ENCODE measurements at regions not wholly inside any gene's neighbourhood (a gene's known extent, or its start where the extent isn't known, plus 50 kb on each side); places are given as distances from the start of the nearest gene placed in this dataset.
A peak's percentile ranks its signal among the peaks of the same experiment; 100 is the strongest.

DNA sequence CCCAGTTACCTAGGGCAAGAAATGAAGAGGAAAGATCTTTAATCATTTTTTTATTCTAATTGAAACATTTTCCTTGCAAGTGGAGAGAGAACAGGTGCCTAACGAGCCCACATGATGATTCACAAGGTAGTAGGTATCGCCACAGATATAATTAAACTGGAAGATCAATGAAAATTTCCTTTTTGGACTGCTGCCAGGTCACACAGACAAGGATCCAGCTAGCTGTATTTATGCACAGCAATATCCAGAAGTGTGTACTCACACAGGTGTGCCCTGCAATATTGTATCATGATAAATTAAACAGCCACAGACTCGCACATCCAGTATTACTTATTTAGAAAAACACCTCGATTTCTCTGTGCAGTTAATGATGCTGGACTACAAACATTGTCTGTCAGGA lies 294.0 kb upstream of the SMARCA2 start:
- Mint-ChIP-seq H3K27ac (no peak overlapping the region), H3K36me3 (no peaks in the 10 kb centered on the region), H3K27me3 (peaks cover 7% of the 10 kb centered on the region)

DNA sequence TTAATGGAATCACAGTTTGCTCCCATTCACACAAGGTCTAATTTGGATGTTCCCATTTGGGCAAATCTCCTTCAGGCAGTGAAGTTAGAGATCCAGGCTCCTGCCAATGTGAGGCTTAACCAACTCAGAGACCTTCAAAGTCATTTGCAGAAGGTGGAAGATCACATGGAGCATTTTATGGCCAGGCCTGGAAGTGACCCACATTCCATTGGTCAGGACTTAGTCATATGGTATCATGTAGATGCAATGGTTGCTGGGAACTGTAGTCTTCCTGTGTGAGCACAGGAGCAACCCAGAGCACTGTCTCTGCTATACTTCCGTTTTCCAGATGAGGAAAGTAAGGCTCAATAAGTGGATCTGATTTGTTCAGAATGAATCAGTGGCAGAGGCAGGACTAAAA lies 292.7 kb upstream of the SMARCA2 start:
- Mint-ChIP-seq H3K36me3 (no peaks in the 10 kb centered on the region), H3K27ac (no peak overlapping the region), H3K4me3 (no peak overlapping the region), H3K9me3 (peaks cover 1 to 5% (median 3%) of the 10 kb centered on the region in 3 donors), H3K4me1 (peaks cover 0 to 5% (median 3%) of the 10 kb centered on the region in 3 donors), H3K27me3 (peaks cover 9% of the 10 kb centered on the region)

More for the DNA sequence above, 294.0 kb upstream of the SMARCA2 start:
- H3K4me3 Mint-ChIP-seq: no peak overlapping the region
- H3K4me1 Mint-ChIP-seq: no peaks in the 10 kb centered on the region
- H3K9me3 Mint-ChIP-seq: peaks cover 1 to 5% (median 3%) of the 10 kb centered on the region in 3 donors

GRCh38 chr9:1723522-1724015 lies 291.6 kb upstream of the SMARCA2 start:
- Mint-ChIP-seq H3K4me1 (peaks cover 0 to 5% (median 3%) of the 10 kb centered on the region in 3 donors), H3K27me3 (peaks cover 9% of the 10 kb centered on the region), H3K27ac (no peak overlapping the region), H3K36me3 (no peaks in the 10 kb centered on the region), H3K9me3 (peaks cover 1 to 5% (median 1%) of the 10 kb centered on the region in 3 donors), H3K4me3 (no peak overlapping the region)

DNA sequence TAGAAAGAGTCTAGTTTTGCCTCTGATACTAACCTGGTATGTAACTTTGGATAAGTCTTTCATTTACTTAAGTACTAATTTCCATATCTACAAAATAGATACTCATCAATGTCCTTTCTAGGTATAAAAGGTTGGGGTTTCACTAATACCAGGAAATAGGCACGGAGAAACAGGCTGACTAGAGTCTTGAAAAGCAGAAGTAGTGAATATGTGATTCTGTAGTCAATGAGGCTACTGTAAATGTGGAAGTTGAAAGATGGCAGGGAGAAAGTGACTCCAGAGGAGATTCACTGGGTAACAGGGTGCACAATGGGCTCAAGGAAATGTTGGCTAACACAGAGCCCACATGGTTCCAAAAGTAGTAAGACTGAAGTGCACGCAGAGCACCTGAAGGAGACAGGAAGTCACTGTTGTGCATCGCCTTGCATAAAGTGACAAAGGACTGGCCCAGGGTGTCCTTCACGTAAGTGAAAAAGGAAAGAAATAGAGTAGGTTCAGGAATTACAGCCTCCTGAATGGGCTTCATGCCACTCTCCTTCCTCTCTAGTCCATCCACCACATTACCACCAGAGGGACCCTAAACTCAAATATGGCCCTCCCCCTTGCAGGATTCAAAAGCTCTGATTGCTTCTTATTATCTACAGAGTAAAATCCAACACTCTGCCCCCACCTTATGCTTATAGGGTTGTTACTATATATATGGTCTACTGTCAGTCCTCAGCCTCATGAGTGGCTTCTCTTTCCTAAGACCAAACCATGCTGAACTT lies 288.0 kb upstream of the SMARCA2 start:
- H3K27ac Mint-ChIP-seq: no peak overlapping the region
- peaks cover 0 to 5% (median 3%) of the 10 kb centered on the region in 3 donors for H3K4me1 Mint-ChIP-seq
- H3K27me3 Mint-ChIP-seq: peaks cover 4% of the 10 kb centered on the region
- no peaks in the 10 kb centered on the region for H3K9me3 Mint-ChIP-seq
- H3K4me3 Mint-ChIP-seq: no peak overlapping the region
- H3K36me3 Mint-ChIP-seq: no peaks in the 10 kb centered on the region

DNA sequence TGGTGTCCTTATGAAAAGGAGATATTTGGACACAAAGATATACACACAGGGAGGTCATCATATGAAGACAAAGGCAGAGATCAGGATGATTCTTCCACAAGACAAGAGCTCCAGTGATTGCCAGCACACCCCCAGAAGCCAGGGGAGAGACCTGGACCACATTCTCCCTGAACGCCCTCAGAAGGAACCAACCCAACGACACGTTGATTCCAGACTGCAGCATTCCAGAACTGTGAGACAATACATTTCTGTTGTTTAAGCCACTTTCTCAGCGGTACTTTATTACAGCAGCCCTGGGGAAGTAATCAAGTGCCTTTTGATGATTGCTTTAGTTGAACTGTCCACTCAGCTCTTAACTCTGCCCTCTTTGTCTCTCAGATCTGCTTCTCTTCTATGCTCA lies 285.5 kb upstream of the SMARCA2 start:
- Mint-ChIP-seq H3K36me3 (peaks cover 2% of the 10 kb centered on the region), H3K27me3 (peaks cover 4% of the 10 kb centered on the region), H3K4me1 (peaks cover 0 to 8% (median 3%) of the 10 kb centered on the region in 3 donors), H3K27ac (no peak overlapping the region), H3K4me3 (no peak overlapping the region), H3K9me3 (no peaks in the 10 kb centered on the region)

DNA sequence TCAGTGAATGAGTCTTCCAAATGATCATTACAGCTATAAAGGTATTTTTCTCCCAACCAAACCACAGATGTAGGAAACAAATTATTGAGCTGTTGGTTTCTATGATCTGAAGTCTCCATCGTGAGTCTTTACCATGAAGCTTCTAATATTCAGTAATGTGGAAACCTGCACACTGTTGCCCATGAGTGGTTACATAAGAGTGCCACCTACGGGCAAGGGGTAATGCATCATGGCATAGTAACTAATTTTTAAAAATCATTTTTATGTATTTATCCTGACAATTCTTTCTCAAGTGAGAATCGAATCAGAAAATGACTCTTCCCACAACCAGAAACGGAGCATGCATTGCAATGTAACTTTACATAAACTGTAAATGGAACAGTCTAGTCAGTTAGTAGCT lies 282.5 kb upstream of the SMARCA2 start:
- Mint-ChIP-seq H3K27me3 (peaks cover 5% of the 10 kb centered on the region), H3K27ac (no peak overlapping the region), H3K4me3 (no peak overlapping the region), H3K4me1 (peaks cover 0 to 3% (median 0%) of the 10 kb centered on the region in 3 donors), H3K36me3 (peaks cover 2% of the 10 kb centered on the region), H3K9me3 (no peaks in the 10 kb centered on the region)

DNA sequence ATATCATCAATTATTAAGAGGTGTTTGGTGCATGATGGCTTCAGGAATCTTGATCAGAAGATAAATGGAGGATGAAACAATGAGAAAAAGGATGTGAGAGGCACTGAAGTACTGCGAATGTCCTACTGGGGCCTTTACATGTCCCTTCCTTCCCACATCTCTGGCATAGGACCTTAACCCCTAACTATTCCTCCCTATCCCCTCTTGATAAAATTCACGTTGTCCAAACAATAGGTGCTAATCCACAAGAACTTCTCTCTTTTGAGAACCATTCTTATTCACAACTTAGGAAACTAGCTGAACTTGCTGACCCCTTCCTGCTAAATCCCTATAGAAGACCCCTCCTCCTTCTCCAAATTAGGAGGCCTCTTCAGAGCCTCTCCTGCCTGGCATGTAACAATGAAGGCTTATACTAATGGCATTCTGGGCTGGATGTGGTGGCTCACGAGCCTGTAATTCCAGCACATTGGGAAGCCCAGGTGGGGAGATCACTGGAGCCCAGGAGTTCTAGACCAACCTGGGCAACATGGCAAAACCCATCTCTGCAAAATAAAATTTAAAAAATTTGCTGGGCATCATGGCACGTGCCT lies 276.5 kb upstream of the SMARCA2 start:
- H3K27me3 Mint-ChIP-seq: peaks cover 5% of the 10 kb centered on the region
- H3K36me3 Mint-ChIP-seq: peaks cover 2% of the 10 kb centered on the region
- no peaks in the 10 kb centered on the region for H3K4me1 Mint-ChIP-seq
- no peaks in the 10 kb centered on the region for H3K9me3 Mint-ChIP-seq
- H3K27ac Mint-ChIP-seq: no peak overlapping the region
- H3K4me3 Mint-ChIP-seq: no peak overlapping the region

DNA sequence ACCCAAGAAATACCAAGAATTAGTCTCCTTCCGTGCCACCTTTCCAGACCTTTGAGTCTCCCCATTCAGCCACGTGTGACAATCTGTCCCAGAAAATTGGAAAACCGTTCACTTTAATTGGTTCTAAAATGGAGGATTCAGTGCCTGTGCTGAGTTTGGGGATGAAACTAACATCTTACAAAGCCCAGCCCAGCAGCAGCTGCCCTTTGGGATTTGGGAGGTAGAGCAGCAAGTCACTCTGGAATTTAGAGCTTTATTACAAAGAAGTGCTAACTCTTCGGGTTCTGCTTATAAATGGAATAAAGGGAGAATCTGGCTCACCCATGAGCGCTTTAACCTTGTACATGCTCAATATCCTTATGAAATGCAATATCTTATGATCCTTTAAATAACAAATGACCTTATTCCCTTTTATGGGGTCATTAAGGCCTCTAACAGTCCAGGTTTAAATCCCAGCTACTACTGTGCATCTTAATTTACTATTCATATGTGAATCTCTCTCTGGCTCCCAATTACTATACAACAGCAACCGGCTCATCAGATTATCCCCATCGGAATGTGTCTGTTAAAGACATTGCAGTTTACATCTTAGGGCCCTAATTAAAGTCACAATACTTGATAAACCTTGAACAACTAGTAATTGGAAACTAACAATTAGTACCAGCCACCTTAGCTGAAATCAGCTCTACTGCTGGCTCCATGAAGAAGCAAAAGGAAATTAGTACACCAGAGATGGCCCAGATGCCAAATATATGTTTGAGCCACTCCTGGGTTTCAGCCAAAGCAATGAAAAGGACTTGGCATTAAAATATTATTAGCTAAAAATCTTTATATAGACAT lies 271.8 kb upstream of the SMARCA2 start:
- H3K4me1 Mint-ChIP-seq: no peaks in the 10 kb centered on the region

GRCh38 chr9:1745980-1746379 lies 269.2 kb upstream of the SMARCA2 start:
- peaks cover 8% of the 10 kb centered on the region for H3K27me3 Mint-ChIP-seq
- H3K36me3 Mint-ChIP-seq: peaks cover 2% of the 10 kb centered on the region
- no peak overlapping the region for H3K4me3 Mint-ChIP-seq
- no peaks in the 10 kb centered on the region for H3K4me1 Mint-ChIP-seq
- peaks cover 0 to 2% (median 0%) of the 10 kb centered on the region in 3 donors for H3K9me3 Mint-ChIP-seq
- H3K27ac Mint-ChIP-seq: no peak overlapping the region

More for the DNA sequence above, 271.8 kb upstream of the SMARCA2 start:
- no peak overlapping the region for H3K4me3 Mint-ChIP-seq
- H3K27me3 Mint-ChIP-seq: peaks cover 2% of the 10 kb centered on the region
- H3K9me3 Mint-ChIP-seq: no peaks in the 10 kb centered on the region
- H3K36me3 Mint-ChIP-seq: no peaks in the 10 kb centered on the region
- no peak overlapping the region for H3K27ac Mint-ChIP-seq

DNA sequence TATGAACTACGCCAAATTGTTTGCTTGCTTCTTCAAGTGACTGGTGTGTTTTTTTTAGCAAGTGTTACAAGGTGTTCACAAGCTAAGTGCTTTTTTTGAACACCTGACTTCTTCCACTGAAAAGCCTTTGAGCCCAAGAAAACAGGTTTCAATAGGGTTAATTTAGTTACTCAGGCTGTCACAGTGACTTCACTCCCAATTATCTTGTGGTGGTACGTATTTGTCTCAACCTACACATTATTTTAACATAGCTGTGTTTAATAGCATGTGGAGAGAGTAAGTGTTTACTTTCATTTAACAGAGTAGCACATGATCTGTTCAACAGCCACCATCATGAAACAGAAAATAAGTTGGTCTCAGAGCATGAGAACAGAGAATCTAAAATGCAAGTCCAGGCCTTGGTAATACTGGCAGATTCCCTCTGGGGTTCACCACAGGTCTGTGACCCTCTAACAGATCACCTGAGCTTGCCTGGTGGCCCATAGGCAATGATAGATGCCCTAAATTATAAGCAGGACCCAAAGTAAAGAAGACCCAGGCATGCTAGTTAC lies 267.7 kb upstream of the SMARCA2 start:
- Mint-ChIP-seq H3K27me3 (peaks cover 8% of the 10 kb centered on the region), H3K36me3 (peaks cover 2% of the 10 kb centered on the region), H3K9me3 (peaks cover 0 to 9% (median 0%) of the 10 kb centered on the region in 3 donors), H3K4me1 (no peaks in the 10 kb centered on the region), H3K27ac (no peak overlapping the region), H3K4me3 (no peak overlapping the region)

DNA sequence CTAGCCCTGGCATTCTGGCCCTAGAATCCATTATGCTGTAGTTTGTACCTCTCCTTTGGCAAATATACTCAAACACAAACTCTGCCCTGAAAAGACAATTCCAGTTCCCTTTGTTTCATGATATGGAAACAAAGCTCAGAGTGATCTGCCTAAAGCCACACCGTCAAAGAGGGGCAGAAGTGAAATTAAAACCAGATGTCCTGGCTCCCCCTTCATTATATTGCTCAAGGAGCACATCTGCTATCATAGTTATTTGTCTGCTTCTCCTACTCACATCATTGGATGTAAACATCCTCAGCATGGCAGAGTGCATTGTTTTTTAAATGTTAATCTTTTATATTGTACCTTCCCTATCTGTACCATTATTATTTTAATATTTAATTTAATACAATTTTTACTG lies 266.7 kb upstream of the SMARCA2 start:
- Mint-ChIP-seq H3K27ac (no peak overlapping the region), H3K4me1 (no peaks in the 10 kb centered on the region), H3K36me3 (peaks cover 2% of the 10 kb centered on the region), H3K4me3 (no peak overlapping the region), H3K9me3 (peaks cover 0 to 9% (median 3%) of the 10 kb centered on the region in 3 donors), H3K27me3 (peaks cover 10% of the 10 kb centered on the region)

DNA sequence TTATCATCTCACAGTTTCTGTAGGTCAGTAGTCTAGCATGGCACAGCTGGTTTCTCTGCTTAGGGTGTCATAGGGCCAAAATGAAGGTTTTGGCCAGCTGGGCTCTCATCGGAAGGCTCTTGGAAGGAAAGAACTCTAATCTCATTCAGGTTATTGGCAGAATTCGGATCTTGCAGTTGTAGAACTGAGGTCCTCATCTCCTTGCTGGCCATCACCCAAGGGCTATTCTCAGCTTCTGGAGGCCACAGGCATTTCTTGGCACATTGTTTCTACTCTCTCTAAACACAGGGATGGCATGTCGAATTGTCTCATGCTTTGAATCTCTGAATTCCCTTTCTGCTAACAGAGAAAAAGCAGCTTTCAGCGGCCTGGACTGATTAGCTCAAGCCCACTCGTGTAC lies 258.0 kb upstream of the SMARCA2 start:
- no peaks in the 10 kb centered on the region for H3K36me3 Mint-ChIP-seq
- peaks cover 5% of the 10 kb centered on the region for H3K27me3 Mint-ChIP-seq
- peaks cover 0 to 3% (median 0%) of the 10 kb centered on the region in 3 donors for H3K4me1 Mint-ChIP-seq
- no peak overlapping the region for H3K4me3 Mint-ChIP-seq
- peaks cover 0 to 10% (median under 1%) of the 10 kb centered on the region in 3 donors for H3K9me3 Mint-ChIP-seq
- H3K27ac Mint-ChIP-seq: no peak overlapping the region

GRCh38 chr9:1759009-1759408 lies 256.1 kb upstream of the SMARCA2 start:
- peaks cover 0 to 3% (median 0%) of the 10 kb centered on the region in 3 donors for H3K4me1 Mint-ChIP-seq

GRCh38 chr9:1759771-1760300 lies 255.3 kb upstream of the SMARCA2 start:
- H3K27ac Mint-ChIP-seq: no peak overlapping the region
- peaks cover 0 to 6% (median 1%) of the 10 kb centered on the region in 3 donors for H3K9me3 Mint-ChIP-seq
- peaks cover 0 to 3% (median 0%) of the 10 kb centered on the region in 3 donors for H3K4me1 Mint-ChIP-seq
- peaks cover 3% of the 10 kb centered on the region for H3K27me3 Mint-ChIP-seq
- no peak overlapping the region for H3K4me3 Mint-ChIP-seq
- H3K36me3 Mint-ChIP-seq: no peaks in the 10 kb centered on the region

More at GRCh38 chr9:1759009-1759408, 256.1 kb upstream of the SMARCA2 start:
- Mint-ChIP-seq H3K27me3 (peaks cover 3% of the 10 kb centered on the region), H3K36me3 (no peaks in the 10 kb centered on the region), H3K4me3 (peak overlapping the region; percentile 33 to 63 (median 52)), H3K9me3 (peaks cover 0 to 6% (median 0%) of the 10 kb centered on the region in 3 donors), H3K27ac (no peak overlapping the region)
